GM19240 (cell line): ENCODE measurements at regions not wholly inside any gene's neighbourhood (a gene's known extent, or its start where the extent isn't known, plus 50 kb on each side); places are given as distances from the start of the nearest gene placed in this dataset.
"Not testable (repeated sequence)": the region's sequence is repeated elsewhere in the genome, so short reads cannot be mapped to it uniquely, and the experiment has no call there.

ENCODE experiments used
- DNase-seq: peaks from one replicate; pipeline ENCODE4 v3.0.0; 2011; ENCODE audit warnings: low spot score; ENCODE audit not compliant: insufficient read length

DNA sequence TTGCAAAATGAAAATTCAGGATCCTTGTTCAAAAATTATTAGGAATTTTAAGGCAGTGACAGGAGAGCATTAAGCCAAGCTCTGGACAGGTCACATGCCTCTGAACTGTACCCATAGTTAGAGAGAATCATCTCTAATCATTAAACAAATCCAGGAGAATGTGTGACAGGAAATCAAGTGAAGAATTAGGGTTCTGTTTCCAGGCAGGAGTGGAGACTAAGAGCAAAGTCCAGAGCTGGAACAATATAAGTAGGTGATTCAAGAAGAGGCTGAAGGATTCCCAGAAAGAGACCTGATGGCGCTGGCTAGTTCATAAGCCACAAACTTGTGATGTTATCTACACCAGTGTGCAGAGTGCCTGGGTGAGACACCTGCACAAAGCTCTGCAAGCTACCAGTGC lies 104.6 kb upstream of the PRKG2 start:
- DNase-seq: no peak

GRCh38 chr4:81314897-81315470 lies 100.0 kb upstream of the PRKG2 start:
- DNase-seq: no peak

GRCh38 chr4:81314196-81314896 lies 99.3 kb upstream of the PRKG2 start:
- DNase-seq: no peak

GRCh38 chr4:81307991-81308390 lies 93.0 kb upstream of the PRKG2 start:
- DNase-seq: no peak

DNA sequence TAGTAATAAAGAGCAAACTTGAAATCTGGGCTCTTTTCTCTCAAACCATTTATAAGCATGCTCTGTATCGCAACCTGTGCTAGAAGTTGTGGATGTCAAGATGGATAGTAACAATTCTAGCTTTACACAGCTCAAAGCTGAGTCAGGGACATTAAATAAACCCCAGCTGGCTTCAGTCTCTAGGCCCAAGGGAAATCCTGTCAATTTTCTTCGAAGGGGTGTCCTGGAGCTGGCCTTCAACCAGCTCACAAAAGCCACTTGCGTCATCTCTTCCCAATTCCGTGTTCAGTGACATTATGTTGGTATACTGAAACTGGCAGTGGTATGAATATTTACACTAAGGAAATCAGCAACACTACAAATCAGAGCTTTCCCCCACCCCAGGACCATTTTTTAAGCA lies 89.8 kb upstream of the PRKG2 start:
- no peak for DNase-seq

DNA sequence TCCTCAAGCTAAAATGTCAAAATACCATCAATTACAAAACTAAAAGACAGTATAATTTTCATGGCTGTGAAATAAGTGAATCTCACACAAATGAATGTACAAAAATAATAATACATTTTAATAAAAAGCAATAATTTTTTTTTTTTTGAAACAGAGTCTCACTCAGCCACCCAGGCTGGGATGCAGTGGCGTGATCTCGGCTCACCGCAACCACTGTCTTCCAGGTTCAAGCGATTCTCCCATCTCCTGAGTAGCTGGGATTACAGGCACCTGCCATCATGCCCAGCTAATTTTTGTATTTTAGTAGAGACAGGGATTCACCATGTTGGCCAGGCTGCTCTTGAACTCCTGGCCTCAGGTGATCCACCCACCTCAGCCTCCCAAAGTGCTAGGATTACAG lies 85.3 kb upstream of the PRKG2 start:
- DNase-seq: not testable (repeated sequence)

GRCh38 chr4:81290813-81291212 lies 75.8 kb upstream of the PRKG2 start:
- DNase-seq: no peak

GRCh38 chr4:81287101-81287500 lies 72.1 kb upstream of the PRKG2 start:
- DNase-seq: no peak

GRCh38 chr4:81282131-81282530 lies 67.1 kb upstream of the PRKG2 start:
- DNase-seq: no peak

GRCh38 chr4:81274460-81274859 lies 59.4 kb upstream of the PRKG2 start:
- no peak for DNase-seq

DNA sequence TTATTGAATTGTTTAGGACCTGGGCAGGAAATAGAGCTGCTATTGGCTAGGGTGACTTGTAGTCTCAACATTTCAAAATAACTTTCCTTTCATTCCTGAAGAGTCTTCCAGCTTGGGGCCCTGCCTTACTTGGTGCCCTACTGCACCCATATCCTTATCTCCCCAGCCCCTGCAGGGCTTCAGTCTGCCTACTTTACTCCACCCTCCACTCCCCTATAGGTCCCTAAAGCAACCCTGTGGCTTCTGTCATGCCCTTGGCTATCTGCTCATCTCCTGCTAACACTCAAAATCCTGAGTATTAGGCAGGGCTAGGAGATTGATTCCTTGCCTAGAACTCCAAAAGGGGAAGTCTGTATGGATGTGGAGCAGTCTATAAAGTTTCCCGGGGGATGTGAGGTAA lies 57.6 kb upstream of the PRKG2 start:
- no peak for DNase-seq
